WI38 (cell line): ENCODE measurements at regions not wholly inside any gene's neighbourhood (a gene's known extent, or its start where the extent isn't known, plus 50 kb on each side); places are given as distances from the start of the nearest gene placed in this dataset.
"Not testable (repeated sequence)": the region's sequence is repeated elsewhere in the genome, so short reads cannot be mapped to it uniquely, and the experiment has no call there.

Source experiments
- H3K4me3 ChIP-seq: 2 replicates; pipeline ENCODE4 v1.5.1; 2011; ENCODE audit warnings: low read depth, mild to moderate bottlenecking, control low read depth, low read length
- TF ChIP-seq, protein P1 (sequence below): IDR thresholded peaks from 2 replicates; pipeline ENCODE4 v1.5.1; 2012; ENCODE audit warnings: low read depth, mild to moderate bottlenecking, control low read depth, low read length

DNA sequence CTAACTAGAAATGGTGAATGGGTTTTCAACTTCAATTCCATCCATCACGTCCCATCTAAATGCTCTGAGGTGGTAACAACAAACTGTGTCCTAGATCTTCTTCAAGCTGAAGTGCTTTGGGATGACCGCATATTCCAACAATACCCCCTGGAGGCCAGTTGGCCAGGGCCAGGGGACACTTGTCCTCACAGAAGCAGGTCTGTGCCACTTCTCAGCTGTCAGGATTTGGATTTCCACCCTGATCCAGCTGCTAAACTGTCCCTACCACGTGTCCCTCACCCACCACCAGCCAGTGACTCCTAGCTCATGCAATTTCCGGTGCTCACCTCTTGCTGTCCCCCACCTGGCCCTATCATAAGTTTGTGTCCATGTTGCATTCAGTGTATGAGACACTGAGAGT lies 633.0 kb downstream of the PRIM2 start:
- not testable (repeated sequence) for H3K4me3 ChIP-seq

DNA sequence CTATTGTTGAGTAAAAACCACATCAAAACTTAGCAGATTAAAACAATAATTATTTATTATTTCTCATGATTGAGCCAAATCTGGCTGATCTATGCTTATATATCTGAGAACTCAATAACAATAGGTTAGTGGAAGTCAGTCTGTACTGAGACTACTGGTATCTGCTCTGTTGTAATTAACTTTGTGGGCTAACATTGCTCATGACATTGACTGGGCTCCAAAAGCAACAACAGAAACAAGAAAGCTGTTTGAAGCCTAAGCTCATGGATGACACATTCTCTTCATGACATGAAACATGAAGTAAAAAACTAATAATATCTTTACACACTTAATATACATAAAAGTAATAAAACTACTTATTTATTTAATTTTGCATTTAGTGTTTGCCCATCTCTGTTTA lies 649.3 kb downstream of the PRIM2 start:
- H3K4me3 ChIP-seq: not testable (repeated sequence)

DNA sequence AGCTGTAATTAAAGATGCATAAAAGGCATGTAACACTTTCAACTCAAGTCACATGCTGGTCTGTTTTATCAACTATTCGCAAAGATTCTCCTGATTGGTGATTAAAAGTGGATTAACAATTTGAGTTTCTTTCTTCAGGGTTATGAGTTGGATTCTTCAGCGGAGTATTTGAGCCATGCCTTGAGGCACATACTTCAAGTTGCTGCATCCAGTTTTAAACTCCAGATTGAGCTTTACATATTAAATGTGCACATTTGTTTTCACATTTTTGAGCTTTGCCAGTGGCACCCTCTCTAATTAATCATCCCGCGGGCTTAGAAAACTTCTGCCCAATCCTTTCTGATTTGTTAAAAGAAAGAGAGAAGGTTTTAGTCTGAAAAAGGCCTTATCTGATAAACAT lies 654.5 kb downstream of the PRIM2 start:
- not testable (repeated sequence) for H3K4me3 ChIP-seq

DNA sequence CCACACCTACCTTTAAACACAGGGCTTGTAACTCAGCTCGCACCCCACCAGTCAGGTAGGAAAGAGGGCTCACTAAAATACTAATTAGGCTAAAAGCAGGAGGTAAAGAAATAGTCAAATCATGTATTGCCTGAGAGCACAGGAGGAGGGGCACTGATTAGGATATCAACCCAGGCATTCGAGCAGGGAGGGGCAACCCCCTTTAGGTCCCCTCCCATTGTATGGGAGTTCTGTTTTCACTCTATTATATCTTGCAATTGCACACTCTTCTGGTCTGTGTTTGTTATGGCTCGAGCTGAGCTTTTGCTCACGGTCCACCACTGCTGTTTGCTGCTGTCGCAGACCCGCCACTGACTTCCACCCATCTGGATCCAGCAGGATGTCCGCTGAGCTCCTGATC lies 657.2 kb downstream of the PRIM2 start:
- TF ChIP-seq, protein P1, sequence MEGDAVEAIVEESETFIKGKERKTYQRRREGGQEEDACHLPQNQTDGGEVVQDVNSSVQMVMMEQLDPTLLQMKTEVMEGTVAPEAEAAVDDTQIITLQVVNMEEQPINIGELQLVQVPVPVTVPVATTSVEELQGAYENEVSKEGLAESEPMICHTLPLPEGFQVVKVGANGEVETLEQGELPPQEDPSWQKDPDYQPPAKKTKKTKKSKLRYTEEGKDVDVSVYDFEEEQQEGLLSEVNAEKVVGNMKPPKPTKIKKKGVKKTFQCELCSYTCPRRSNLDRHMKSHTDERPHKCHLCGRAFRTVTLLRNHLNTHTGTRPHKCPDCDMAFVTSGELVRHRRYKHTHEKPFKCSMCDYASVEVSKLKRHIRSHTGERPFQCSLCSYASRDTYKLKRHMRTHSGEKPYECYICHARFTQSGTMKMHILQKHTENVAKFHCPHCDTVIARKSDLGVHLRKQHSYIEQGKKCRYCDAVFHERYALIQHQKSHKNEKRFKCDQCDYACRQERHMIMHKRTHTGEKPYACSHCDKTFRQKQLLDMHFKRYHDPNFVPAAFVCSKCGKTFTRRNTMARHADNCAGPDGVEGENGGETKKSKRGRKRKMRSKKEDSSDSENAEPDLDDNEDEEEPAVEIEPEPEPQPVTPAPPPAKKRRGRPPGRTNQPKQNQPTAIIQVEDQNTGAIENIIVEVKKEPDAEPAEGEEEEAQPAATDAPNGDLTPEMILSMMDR: no peak
- H3K4me3 ChIP-seq: no peak overlapping the region

DNA sequence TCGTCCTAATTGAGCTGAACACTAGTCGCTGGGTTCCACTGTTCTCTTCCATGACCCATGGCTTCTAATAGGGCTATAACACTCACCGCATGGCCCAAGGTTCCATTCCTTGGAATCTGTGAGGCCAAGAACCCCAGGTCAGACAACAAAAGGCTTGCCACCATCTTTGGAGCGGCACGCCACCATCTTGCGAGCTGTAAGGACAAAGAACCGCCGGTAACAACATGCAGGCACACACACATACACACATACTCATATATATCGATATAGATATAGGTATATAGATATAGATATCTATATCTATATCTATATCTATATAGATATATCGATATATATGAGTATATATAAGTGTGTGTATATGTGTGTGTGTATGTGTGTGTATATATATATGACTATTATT lies 657.7 kb downstream of the PRIM2 start:
- H3K4me3 ChIP-seq: not testable (repeated sequence)

DNA sequence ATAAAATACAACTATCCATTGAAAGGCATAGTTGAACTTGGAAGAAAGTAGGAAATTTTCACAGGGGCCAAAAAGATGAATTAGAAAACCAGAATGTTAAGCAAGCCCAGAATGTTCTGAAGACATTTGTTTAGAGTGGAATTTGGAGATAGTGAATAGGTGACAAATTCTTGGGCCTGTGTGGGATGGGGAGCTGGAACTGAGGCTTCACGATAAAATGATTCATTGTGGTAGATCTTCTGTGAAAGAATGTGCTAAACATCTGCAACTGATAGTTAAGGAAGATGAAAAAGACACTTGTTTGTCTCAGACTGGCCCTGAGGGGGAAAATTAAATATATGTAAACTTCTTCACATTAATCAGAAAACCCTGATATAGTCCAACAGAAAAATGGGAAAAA lies 658.9 kb downstream of the PRIM2 start:
- not testable (repeated sequence) for H3K4me3 ChIP-seq

DNA sequence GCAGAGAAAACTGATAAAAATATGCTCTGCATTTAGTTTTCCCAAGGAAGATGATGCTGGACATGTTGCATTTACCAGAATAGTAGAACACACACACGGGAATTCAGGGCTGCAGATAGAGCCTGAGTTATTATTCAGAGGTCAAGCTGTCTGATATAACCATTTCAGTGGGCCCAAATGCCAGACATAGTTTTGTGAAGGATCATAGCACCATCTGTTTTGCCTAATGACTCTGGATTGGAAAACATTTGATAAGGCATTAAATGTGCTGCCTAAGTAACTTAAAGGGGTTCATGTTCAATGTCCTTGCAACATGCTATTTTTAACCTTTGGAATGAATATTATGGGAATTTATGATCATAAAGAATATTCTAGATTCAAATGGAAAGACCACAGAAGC lies 666.2 kb downstream of the PRIM2 start:
- H3K4me3 ChIP-seq: not testable (repeated sequence)

DNA sequence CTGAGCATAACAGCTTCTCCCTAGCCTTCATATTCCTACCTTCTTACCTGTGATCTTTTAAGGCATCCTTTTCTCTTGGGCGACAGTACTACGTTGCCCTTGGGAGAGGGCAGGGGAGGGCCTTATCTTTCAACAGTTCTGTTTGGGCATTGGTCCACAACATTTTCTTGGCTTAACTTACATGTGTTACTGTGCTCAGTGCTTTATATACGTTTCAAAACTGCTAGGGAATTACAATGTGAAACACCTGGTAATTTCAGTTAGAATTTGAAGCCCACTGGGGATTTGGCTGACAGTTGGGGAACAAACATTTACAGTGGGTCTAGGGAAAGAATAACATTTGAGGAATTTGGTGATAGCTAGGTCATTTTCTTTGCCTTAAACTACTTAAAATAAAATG lies 667.1 kb downstream of the PRIM2 start:
- not testable (repeated sequence) for H3K4me3 ChIP-seq

DNA sequence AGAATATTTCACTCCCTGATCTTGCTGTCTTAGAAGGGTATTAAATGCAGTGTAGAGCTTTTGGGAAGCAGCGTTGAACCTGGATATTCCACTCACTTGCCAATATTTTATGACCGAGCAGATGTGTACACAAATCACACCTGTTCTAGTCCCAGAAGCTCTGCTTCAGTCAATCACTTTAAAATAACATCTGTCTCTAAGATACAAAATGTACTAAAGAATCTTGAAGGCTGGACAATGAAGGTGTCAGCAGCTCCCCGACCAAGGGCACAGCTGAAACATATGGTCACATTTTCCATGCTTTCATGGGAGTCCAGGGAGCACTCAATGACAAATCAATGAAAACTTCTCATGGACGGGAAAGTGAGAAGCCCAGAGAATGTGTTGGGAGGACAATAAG lies 668.3 kb downstream of the PRIM2 start:
- H3K4me3 ChIP-seq: not testable (repeated sequence)

DNA sequence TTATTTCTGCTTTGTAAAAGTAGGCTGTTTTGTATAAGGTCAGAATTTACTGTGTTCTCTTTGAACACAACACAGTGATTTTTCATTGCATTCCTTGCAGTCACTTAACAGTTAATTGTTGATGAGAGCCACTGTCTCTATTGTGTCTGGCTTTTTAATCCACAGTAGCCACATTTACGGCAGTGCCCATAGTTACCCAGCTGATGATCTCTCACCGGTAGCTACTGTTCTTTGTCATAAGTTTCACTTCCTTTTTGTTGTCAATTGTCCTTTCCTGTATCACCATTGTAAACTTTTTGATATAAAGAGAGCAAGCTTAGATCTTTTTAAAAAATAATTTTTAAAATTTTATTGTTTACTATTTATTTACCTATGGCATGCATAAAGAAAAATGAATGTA lies 669.2 kb downstream of the PRIM2 start:
- not testable (repeated sequence) for H3K4me3 ChIP-seq

DNA sequence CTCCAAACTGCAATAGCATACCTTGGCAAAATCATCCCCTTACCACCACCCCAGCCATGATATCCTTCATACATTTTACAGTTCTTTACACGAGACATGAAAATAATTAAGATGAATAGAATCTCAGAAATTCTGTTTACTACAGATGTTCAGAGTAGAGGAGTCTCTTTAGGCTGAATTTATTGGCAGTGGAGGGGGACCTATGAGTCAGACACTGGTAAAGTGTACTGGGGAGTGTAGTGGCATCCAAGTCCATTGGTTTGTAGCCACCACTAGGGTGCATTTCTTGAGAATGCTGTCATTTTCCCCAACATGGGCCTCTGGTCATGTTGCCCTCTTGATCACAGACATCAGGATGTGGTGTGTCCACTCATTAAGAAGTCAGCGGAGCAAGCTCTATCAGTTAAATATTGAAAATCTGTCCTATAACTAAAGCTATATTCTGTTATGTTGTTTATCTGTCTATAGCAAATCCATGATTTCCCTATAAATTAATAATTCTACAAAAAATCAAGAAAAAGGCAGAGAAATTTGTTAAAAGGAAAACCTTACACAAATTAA lies 672.2 kb downstream of the PRIM2 start:
- H3K4me3 ChIP-seq: not testable (repeated sequence)

DNA sequence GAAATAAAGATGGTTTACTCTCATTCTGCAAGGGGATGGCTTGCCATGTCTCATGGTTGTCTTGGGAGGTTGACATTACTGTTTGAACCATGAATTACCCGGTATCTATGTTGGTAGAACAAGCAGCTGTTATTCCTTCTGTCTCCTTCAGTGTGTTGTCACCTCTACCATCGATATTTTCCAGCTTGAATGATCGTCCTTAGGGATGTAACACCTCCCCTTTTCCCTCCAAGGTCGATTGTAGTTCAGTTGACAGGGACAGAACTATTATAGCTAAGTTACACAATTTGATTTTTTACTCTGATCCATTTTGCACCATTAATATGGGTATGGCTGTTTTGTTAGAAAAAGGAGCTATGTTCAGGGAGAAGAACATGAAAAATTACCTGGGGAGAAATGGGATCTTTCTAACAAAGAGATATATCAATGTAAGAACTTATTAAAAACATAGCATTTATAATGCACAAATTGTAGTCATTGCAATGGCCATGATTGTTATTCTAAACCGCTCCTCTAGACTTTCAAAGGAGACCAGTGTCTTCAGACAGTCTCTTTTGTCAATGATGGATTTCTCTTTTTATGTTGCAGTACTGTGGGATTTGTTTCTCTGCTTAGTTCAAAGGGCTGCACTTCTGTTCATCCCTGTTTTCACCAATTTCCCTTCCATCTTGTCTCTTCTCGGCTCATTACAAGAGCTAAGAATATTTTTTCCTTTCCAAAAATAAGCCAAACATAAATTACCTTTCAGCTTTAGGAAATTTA lies 681.6 kb downstream of the PRIM2 start:
- H3K4me3 ChIP-seq: not testable (repeated sequence)

DNA sequence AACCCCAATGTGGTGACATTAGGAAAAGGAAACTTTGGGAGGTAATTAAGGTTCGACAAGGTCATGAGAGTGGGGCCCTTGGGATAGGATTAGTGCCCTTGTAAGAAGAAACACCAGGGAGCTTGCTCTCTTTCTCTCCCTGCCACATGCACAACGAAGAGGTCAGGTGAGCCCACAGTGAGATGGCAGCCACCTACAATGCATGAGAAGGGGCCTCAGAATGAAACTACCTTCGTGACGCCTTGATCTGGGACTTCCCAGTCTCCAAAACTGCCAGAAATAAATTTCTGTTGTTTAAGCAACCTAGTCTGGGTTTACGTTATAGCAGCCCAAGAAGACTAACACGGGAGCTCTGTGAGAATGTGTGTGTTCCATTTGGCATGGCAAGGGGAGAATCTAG lies 682.8 kb downstream of the PRIM2 start:
- H3K4me3 ChIP-seq: not testable (repeated sequence)

DNA sequence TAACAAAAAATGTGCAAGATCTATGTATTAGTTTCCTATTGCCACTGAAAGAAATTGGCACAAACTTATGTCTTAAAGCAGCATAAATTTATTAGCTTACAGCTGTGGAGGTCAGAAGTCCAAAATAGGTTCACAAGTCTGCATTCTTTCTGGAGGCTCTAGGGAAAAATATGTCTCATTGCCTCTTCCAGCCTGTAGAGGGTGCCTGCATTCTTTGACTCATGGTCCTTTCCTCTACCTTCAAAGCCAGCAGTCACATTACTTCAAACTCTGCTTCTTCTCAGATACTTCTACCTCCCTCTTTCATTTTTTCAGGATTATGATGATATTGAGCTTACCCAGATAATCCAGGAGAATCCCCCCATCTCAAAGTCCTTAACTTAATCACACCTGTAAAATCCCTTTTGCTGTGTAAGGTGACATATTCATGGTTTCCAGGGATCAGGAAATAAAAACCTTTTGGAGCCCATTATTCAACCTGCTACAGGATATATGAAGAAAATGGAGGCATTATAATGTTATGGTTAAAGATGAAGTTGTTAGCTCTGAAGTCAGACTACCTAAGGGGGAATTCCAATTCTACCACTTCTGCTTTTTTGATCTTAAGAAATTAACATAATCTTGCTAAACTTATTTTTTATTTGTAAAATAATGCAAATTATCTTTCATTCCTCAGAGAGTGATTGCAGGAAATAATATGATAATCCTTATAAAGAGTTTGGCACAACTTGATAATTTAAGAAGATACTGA lies 686.2 kb downstream of the PRIM2 start:
- H3K4me3 ChIP-seq: not testable (repeated sequence)

DNA sequence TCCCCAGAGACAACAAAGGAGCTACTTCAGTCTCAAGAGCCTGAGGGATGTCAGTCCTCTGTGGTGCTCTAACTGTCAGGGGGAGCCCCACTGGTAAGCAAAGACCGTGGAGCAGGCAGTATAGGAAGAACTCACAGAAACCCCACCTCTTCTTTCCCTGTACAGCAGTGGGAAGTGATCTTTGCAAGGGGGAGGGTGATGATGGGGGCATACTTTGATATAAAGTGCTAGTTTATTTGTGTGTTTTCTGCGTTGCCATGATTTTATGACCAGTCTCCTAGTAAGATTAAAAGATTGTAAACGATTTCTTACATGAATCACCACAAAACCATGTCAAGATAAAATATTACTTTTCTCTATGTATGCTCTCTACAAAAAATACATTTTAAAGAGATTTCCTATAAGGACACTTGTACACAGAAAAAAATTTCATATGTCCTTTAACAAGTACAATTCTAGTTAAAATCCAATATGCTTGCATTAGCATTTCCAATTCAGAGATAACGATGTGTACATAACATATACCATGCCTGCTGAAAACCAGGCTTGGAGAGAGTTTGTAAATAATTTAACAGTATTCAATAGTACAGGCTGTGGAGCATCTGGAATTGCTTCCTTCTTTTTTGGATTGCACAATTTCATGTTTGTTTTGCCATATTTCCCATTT lies 690.0 kb downstream of the PRIM2 start:
- H3K4me3 ChIP-seq: not testable (repeated sequence)

DNA sequence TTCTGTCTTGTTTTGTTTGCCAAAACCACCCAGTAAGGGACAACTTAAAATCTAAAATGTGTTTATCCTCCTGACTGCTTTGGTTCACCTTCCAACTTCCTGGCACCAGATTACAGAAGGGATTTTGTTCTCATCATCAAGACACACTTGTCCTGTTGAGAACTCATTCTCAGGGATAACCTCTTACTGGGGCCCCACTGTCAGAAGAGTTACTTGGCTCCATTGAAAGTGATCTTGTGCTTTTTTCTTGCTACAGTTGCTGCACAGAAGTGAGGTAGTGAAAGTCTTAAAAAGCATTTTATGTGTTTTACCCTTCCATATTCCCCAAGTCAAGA lies 690.5 kb downstream of the PRIM2 start:
- not testable (repeated sequence) for H3K4me3 ChIP-seq

DNA sequence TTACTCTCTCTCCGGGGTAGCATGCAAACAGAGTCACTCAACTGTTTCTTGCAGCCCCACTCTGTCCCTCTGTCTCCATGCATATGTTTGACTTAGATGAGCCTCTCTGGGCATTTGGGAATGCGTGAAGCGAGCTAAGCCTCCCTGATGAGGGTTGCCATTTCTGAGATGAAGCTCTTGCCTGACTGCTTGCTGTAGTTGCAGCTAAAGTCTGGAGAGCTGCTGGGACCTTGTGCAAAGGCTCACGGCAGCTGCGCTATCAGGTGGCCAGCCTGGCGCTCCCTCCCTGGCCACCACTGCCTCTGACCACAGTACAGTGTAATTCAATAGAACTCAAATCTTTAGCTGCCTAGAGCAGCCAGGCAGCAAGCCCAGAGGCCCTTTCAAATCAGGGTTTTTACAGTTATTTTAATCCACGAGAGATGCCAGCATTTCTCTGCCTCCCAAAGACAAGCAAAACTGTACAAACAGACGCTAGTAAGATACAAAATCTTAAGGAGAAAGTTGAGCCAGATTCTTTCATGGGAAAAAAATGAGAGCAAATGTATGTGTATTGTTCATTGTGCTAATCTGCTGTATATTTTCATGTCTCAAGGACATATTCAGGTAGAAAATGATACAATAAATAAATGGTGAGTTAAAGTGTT lies 694.6 kb downstream of the PRIM2 start:
- H3K4me3 ChIP-seq: not testable (repeated sequence)

DNA sequence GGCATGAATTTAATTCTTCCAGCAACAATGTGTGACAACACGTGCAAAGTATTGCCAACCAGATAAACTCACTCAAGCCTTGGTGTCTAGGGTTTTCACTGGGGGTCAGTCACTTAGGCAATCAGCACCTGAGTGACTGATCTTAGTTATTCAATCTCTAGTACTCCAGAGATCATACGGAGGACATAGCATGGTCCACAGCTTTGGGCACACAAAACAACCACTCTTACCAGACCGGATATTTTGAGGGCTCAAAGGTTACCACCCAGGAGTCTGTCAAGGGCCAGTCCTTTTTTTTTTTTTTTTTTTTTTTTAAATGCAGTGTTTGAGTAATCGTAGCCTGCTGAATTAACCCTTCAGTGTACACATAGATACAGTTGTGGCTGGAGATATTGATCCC lies 699.2 kb downstream of the PRIM2 start:
- H3K4me3 ChIP-seq: not testable (repeated sequence)

DNA sequence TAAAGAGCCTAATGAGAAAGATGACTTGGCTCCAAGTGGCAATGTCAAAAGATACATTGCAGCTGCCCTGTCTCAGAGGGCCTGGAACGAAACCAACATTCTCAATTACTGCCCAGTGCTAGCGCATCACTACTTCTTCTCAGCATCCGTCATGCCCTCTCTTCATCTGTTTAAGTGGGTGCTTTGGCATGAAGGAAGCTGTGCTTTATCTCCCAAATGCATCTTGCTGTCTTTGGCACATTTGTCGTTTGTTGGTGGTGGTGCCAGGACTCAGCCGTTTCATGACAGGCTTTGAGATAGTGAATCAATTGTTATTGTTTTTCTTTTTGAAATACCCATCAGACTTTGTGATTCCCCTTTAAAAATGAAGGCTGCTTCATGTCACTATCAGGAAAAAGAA lies 710.8 kb downstream of the PRIM2 start:
- not testable (repeated sequence) for H3K4me3 ChIP-seq

DNA sequence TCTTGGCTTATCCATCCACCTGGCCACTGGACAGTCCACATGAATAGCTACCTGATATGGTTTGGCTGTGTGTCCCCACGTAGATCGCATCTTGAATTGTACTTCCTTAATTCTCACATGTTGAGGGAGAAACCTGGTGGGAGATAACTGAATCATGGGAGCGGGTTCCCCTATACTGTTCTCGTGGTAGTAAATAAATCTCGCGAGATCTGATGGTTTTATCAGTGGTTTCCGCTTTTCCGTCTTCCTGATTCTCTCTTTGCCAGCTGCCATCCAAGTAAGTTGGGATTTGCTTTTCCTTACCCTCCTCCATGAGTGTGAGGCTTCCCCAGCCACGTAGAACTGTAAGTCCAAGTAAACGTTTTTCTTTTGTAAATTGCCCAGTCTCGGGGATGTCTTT lies 720.8 kb downstream of the PRIM2 start:
- not testable (repeated sequence) for H3K4me3 ChIP-seq
